Loucy (cell line): ENCODE measurements at regions not wholly inside any gene's neighbourhood (a gene's known extent, or its start where the extent isn't known, plus 50 kb on each side); places are given as distances from the start of the nearest gene placed in this dataset.

Experiments
- CTCF ChIP-seq: fragments of 200-600 bp; sonication (generic); conservative IDR thresholded peaks from 2 replicates; pipeline ENCODE4 v1.5.1; 2014; ENCODE audit warnings: mild to moderate bottlenecking, antibody characterized with exemption, low read length
- EZH2phosphoT487 ChIP-seq: fragments of 200-600 bp; IDR thresholded peaks from 2 replicates; pipeline ENCODE4 v1.6.1; 2018; ENCODE audit warnings: antibody characterized with exemption, mild to moderate bottlenecking, moderate library complexity, borderline replicate concordance

- no peak for TF ChIP-seq CTCF
- no peak for TF ChIP-seq EZH2phosphoT487
Observed at GRCh38 chr2:190766595-190766994, 114.0 kb upstream of the GLS start.
